Tibial artery (tissue), 4 donors: ENCODE measurements at regions not wholly inside any gene's neighbourhood (a gene's known extent, or its start where the extent isn't known, plus 50 kb on each side); places are given as distances from the start of the nearest gene placed in this dataset.

Source experiments
- DNase-seq, 2 donors: peaks; one replicate each; pipeline ENCODE4 v3.0.0-alpha.2; 2019
- H3K27ac ChIP-seq, 2 donors: fragments of 200-600 bp; sonication (generic) in 1 of 2; 1 replicate in 1 of 2; 2 replicates in 1 of 2; pipeline ENCODE4 v1.5.1; 2018 to 2019; ENCODE audit warnings: mild to moderate bottlenecking in 1 of 2
- H3K27me3 ChIP-seq, 2 donors: fragments of 200-600 bp; sonication (generic) in 1 of 2; one replicate each; pipeline versions ENCODE4 v1.5.1 to v1.6.0; 2016 to 2019
- H3K36me3 ChIP-seq, 3 donors: fragments of 200-600 bp; sonication (generic) in 2 of 3; one replicate each; pipeline ENCODE4 v1.5.1; 2016 to 2019; ENCODE audit warnings: mild to moderate bottlenecking in 2 of 3
- H3K4me1 ChIP-seq, 4 donors: fragments of 200-600 bp; sonication (generic) in 2 of 4; 1 replicate in 3 of 4; 2 replicates in 1 of 4; pipeline ENCODE4 v1.5.1; 2016 to 2019
- H3K4me3 ChIP-seq, 2 donors: fragments of 200-600 bp; sonication (generic) in 1 of 2; 1 replicate in 1 of 2; 2 replicates in 1 of 2; pipeline ENCODE4 v1.5.1; 2018 to 2019; ENCODE audit warnings: mild to moderate bottlenecking in 2 of 2
- H3K9me3 ChIP-seq, 3 donors: fragments of 200-600 bp; sonication (generic) in 1 of 3; one replicate each; pipeline ENCODE4 v1.5.1; 2016 to 2019
- intact Hi-C: fragments of 100-400 bp; cut with DNase I; formaldehyde crosslinking; loops from one replicate; pipeline ENCODE4 v1.15.0; 2023; ENCODE audit warnings: low total_unique reads
- TF ChIP-seq, protein P1 (sequence below), 2 experiments: fragments of 200-600 bp in 1 of 2; fragments of 450-650 bp in 1 of 2; IDR thresholded peaks; one replicate each; pipeline ENCODE4 v1.5.1; 2017 to 2019; ENCODE audit warnings: antibody characterized with exemption in 2 of 2, mild to moderate bottlenecking in 1 of 2, moderate library complexity in 1 of 2

DNA sequence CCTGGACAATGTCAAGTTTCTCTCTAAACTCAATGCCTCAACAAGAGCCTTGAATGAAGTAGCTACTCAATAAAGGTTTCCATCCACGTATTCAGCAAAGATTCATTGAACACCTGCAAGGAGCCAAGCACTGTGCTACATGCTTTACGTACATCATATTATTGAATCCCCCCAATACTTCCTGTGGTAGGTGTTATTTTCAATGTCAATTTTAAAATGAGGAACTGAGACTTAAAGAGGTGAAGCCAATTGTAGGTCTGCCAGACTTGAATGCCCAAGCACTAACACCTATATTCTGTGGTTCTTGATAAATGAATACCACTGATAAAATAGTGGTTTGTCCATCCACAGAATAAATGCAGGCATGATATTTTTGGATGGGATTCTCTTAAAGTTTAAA, 162.3 kb downstream of the DRD1 start:
- no peaks in the 10 kb centered on the region for H3K4me1 ChIP-seq
- H3K36me3 ChIP-seq, result no peaks in the 10 kb centered on the region
- no peaks in the 10 kb centered on the region for H3K9me3 ChIP-seq
- no peak overlapping the region for H3K4me3 ChIP-seq
- intact Hi-C loops, result no loop called here
- TF ChIP-seq, protein P1, sequence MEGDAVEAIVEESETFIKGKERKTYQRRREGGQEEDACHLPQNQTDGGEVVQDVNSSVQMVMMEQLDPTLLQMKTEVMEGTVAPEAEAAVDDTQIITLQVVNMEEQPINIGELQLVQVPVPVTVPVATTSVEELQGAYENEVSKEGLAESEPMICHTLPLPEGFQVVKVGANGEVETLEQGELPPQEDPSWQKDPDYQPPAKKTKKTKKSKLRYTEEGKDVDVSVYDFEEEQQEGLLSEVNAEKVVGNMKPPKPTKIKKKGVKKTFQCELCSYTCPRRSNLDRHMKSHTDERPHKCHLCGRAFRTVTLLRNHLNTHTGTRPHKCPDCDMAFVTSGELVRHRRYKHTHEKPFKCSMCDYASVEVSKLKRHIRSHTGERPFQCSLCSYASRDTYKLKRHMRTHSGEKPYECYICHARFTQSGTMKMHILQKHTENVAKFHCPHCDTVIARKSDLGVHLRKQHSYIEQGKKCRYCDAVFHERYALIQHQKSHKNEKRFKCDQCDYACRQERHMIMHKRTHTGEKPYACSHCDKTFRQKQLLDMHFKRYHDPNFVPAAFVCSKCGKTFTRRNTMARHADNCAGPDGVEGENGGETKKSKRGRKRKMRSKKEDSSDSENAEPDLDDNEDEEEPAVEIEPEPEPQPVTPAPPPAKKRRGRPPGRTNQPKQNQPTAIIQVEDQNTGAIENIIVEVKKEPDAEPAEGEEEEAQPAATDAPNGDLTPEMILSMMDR (IDR thresholded peaks at IDR 0.05), result no peak
- DNase-seq, result no peak
- H3K27me3 ChIP-seq, result no peaks in the 10 kb centered on the region
- no peak overlapping the region for H3K27ac ChIP-seq

DNA sequence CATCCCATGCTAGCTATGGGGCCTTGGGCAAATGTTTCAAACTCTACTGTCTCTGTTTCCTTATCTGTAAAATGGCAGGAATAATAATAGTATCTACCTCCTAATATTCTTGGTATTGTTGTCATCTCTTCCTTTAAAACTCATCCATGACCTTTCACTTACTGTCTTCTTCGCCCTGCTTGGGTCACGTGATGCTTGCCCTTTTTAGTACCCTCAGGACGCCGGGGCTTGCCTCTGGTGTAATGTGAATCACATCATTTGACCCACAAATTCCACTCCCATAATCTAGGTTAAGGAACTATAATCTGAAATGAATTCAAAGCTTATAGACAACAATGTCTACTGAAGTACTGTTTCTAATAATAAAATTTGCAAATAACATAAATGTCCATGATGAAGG, 162.7 kb downstream of the DRD1 start:
- no peaks in the 10 kb centered on the region for H3K9me3 ChIP-seq
- intact Hi-C loops, result no loop called here

DNA sequence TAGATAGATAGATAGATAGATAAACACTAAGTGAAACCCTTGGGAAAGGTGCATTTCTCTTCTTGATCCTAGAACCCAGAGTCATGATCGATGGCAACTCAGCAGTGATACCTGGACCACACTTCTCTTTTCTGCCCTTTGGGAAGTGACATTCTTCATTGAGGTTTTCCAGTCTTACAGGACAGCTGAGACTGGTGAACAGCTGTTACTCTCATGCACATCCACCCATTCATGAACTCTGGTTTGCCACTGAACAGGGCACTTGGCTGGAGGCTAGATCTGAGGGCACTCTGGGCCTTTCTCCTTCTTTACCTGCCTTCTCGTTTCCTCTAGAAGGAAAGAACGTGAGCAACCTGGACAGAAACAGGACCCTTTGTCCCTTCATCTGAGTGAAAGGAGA, 164.5 kb downstream of the DRD1 start:
- Histone ChIP-seq H3K27me3 (no peaks in the 10 kb centered on the region), H3K27ac (no peak overlapping the region), H3K36me3 (no peaks in the 10 kb centered on the region), H3K9me3 (no peaks in the 10 kb centered on the region), H3K4me3 (no peak overlapping the region), H3K4me1 (peaks cover 0 to 8% (median 0%) of the 10 kb centered on the region in 4 donors)
- TF ChIP-seq, protein P1 (IDR thresholded peaks at IDR 0.05), result no peak
- intact Hi-C loops, result no loop called here
- DNase-seq, result no peak

More for the DNA sequence above, 162.7 kb downstream of the DRD1 start:
- no peaks in the 10 kb centered on the region for H3K36me3 ChIP-seq
- no peak overlapping the region for H3K4me3 ChIP-seq
- no peaks in the 10 kb centered on the region for H3K27me3 ChIP-seq
- no peak for DNase-seq
- no peaks in the 10 kb centered on the region for H3K4me1 ChIP-seq
- TF ChIP-seq, protein P1 (IDR thresholded peaks at IDR 0.05), result no peak
- no peak overlapping the region for H3K27ac ChIP-seq

DNA sequence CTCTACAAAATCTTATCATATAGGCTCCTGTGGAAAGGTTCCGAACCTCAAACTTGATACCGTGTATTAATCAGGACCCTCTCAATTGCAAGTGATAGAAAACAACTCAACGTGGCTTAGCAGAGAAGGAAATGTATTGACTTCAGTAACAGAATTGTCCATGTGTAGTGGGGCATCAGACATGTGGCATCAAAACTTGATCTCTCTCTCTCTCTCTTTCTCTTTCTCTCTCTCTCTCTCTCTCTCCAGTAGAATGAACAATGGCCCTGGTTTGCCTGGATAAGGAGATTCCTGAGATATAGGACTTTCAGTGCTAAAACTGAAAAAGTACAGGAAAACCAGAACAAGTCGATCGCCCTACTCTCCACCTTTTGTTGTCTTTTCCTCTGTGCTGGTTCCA, 168.2 kb downstream of the DRD1 start:
- DNase-seq, result no peak
- TF ChIP-seq, protein P1 (IDR thresholded peaks at IDR 0.05), result no peak
- Histone ChIP-seq H3K27me3 (no peaks in the 10 kb centered on the region), H3K4me3 (no peak overlapping the region), H3K36me3 (no peaks in the 10 kb centered on the region), H3K4me1 (peaks cover 0 to 11% (median 0%) of the 10 kb centered on the region in 4 donors), H3K9me3 (no peaks in the 10 kb centered on the region), H3K27ac (no peak overlapping the region)
- intact Hi-C loops, result no loop called here

DNA sequence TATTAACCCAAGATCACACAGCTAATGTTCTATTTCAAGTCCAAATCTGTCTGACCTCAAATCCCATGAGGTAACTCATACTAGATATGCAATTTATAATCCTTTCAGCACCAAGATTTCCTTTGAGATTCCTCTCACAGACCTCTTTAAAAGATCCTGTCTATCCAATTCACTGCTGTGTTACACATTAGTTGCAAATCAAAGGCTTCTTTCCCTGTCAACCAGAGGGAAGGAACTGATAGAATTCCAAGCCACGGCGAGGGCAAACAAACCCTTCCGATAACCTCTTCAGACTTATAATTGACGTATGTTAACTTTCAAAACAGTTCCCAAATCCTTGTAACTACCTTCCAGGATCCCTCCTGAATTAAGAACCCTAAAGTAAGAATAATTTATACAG, 168.9 kb downstream of the DRD1 start:
- H3K4me3 ChIP-seq, result no peak overlapping the region
- TF ChIP-seq, protein P1 (IDR thresholded peaks at IDR 0.05), result no peak
- no peaks in the 10 kb centered on the region for H3K27me3 ChIP-seq
- intact Hi-C loops, result no loop called here
- H3K4me1 ChIP-seq, result peaks cover 0 to 11% (median 0%) of the 10 kb centered on the region in 4 donors
- no peak overlapping the region for H3K27ac ChIP-seq
- no peaks in the 10 kb centered on the region for H3K9me3 ChIP-seq
- no peaks in the 10 kb centered on the region for H3K36me3 ChIP-seq
- DNase-seq, result no peak

DNA sequence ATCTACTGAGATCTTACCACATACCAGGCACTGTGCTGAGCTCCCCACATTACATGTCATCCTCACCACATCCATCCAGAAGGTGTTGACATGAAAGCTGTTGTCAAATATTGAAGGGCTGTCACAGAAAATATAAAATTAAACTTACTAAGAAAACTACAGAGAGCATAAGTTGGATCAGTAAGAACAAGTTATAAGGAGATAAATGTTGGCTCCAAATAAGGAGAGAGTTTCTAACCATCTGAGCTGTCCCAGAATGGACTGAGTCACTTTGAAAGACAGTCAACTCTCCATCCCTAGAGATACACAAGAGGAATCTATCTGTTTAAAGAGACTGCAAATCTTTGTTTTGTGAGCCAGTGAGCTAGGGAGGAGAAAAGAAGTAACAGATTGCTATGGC, 169.8 kb downstream of the DRD1 start:
- intact Hi-C loops, result no loop called here

More for the DNA sequence above, 169.8 kb downstream of the DRD1 start:
- no peaks in the 10 kb centered on the region for H3K27me3 ChIP-seq
- H3K9me3 ChIP-seq, result no peaks in the 10 kb centered on the region
- H3K4me1 ChIP-seq, result peaks cover 0 to 11% (median 0%) of the 10 kb centered on the region in 4 donors
- DNase-seq, result no peak
- H3K27ac ChIP-seq, result no peak overlapping the region
- no peak overlapping the region for H3K4me3 ChIP-seq
- H3K36me3 ChIP-seq, result no peaks in the 10 kb centered on the region
- TF ChIP-seq, protein P1 (IDR thresholded peaks at IDR 0.05), result no peak
